ENCODE measurements at regions not wholly inside any gene's neighbourhood (a gene's known extent, or its start where the extent isn't known, plus 50 kb on each side); places are given as distances from the start of the nearest gene placed in this dataset.

DNA sequence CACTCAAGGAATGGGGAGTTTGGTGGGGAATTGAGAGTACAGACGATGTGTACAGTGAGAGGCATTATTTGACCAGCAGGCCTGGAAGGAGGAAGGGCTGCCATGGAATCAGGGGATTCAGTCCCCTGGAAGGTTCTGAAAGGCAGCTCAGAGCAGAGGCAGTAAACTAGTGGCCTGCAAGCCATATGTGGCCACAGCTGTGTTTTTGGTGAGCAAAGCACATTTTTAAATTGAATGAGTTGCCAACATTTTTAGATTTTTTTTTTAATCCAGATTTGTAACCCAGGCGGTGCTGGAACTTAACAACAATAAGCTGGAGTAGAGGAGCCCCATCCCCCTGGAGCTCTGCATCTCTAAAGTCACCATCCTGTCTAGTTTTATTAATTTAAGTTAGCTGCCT lies 95.3 kb upstream of the IPO5 start:
- TF ChIP-seq, protein P1, sequence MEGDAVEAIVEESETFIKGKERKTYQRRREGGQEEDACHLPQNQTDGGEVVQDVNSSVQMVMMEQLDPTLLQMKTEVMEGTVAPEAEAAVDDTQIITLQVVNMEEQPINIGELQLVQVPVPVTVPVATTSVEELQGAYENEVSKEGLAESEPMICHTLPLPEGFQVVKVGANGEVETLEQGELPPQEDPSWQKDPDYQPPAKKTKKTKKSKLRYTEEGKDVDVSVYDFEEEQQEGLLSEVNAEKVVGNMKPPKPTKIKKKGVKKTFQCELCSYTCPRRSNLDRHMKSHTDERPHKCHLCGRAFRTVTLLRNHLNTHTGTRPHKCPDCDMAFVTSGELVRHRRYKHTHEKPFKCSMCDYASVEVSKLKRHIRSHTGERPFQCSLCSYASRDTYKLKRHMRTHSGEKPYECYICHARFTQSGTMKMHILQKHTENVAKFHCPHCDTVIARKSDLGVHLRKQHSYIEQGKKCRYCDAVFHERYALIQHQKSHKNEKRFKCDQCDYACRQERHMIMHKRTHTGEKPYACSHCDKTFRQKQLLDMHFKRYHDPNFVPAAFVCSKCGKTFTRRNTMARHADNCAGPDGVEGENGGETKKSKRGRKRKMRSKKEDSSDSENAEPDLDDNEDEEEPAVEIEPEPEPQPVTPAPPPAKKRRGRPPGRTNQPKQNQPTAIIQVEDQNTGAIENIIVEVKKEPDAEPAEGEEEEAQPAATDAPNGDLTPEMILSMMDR (IDR thresholded peaks at IDR 0.05), result no peak
- TF ChIP-seq POLR2A (IDR thresholded peaks at IDR 0.05), result no peak

All from esophagus squamous epithelium (tissue), 4 donors.